Aorta (tissue), 5 donors: ENCODE measurements at regions not wholly inside any gene's neighbourhood (a gene's known extent, or its start where the extent isn't known, plus 50 kb on each side); places are given as distances from the start of the nearest gene placed in this dataset.

Source experiments
- ATAC-seq: fragments of 200-7000 bp; cut with Tn5 transposase; one replicate; pipeline ENCODE4 v1.9.1; 2022; ENCODE audit warnings: moderate library complexity; ENCODE audit not compliant: low FRiP score
- DNase-seq, 2 donors: peaks; one replicate each; pipeline ENCODE4 v3.0.0-alpha.2; 2020
- H3K27ac ChIP-seq, 2 donors: one replicate each; pipeline ENCODE4 v1.5.1; 2013; ENCODE audit warnings: low read length in 2 of 2, mild to moderate bottlenecking in 2 of 2, moderate library complexity in 2 of 2, control low read depth in 1 of 2, inconsistent platforms in 1 of 2, low read depth in 1 of 2
- H3K27me3 ChIP-seq, 2 donors: one replicate each; pipeline ENCODE4 v1.6.1; 2013; ENCODE audit warnings: control low read depth in 1 of 2, low read length in 1 of 2, mild to moderate bottlenecking in 1 of 2, moderate library complexity in 1 of 2; ENCODE audit not compliant: insufficient read depth in 2 of 2, control insufficient read depth in 1 of 2
- H3K36me3 ChIP-seq, 2 donors: one replicate each; pipeline ENCODE4 v1.6.1; 2013; ENCODE audit warnings: control low read depth in 1 of 2, low read length in 1 of 2, mild to moderate bottlenecking in 1 of 2; ENCODE audit not compliant: insufficient read depth in 2 of 2, control insufficient read depth in 1 of 2
- H3K4me1 ChIP-seq, 2 donors: one replicate each; pipeline ENCODE4 v1.6.1; 2013; ENCODE audit warnings: low read length in 2 of 2, control low read depth in 1 of 2, mild to moderate bottlenecking in 1 of 2, moderate library complexity in 1 of 2; ENCODE audit not compliant: insufficient read depth in 2 of 2, control insufficient read depth in 1 of 2
- H3K4me3 ChIP-seq, 2 donors: one replicate each; pipeline ENCODE4 v1.5.1; 2013; ENCODE audit warnings: low read length in 2 of 2, control low read depth in 1 of 2, mild to moderate bottlenecking in 1 of 2
- H3K9me3 ChIP-seq: one replicate; pipeline ENCODE4 v1.6.1; 2013; ENCODE audit warnings: mild to moderate bottlenecking, low read length; ENCODE audit not compliant: control insufficient read depth
- WGBS, 2 donors: extraction: QIAGEN DNeasy Blood & Tissue Kit; methylation state at CpG; one replicate each; pipeline ENCODE4 v1.1.7; 2013; 5-methylcytosine and 5-hydroxymethylcytosine counted together
- intact Hi-C, 2 donors: fragments of 100-400 bp; cut with DNase I; formaldehyde crosslinking; loops; one replicate each; pipeline versions ENCODE4 v1.14.2 to v1.15.0; 2022
- donor health status: healthy with polysubstance abuse.
- donor health status: Bipolar disorder and iron deficiency.
- donor health status: DM: no; HTN: no; CAD: no.
- donor health status: DM: no; HTN: no; CAD: no.
- donor health status: DM: yes; HTN: yes; CAD: no.

DNA sequence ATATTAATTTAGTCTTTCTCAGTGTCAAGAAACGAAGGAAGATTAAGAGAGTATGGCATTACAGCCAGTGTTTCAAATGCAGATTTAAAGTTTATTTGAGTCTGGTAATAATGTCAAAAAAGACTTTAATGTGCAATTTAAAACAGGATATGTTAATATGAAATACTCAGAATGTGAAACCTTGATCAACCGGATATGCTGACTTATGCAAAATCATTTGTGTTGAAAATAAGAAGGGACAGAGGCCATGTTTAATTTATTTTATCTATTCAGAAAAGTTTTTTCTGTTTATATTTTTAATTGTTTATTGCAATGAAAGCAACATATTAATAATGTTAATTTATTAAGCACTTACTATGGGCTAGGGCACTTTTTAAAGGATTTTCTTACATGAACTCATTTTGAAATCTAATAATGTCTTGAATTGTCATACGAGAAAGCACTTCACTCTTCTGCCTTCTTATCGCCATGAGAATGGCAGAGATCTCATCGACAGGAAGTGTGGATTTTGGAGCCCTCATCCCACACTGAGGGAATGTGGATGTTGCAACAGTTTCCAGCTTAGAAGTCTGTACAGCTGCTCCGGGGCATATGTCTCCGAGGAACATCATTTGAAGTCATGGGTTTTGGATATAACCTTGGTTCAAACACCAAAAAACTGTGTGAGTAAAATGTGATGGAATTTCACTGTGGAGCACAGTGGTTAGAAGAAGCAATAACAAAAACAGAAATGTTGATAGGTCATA, 1410.4 kb downstream of the EPHA7 start:
- Histone ChIP-seq H3K27me3 (no peaks in the 10 kb centered on the region), H3K36me3 (no peaks in the 10 kb centered on the region), H3K27ac (no peak overlapping the region), H3K4me1 (no peaks in the 10 kb centered on the region), H3K4me3 (no peak overlapping the region), H3K9me3 (no peaks in the 10 kb centered on the region)
- ATAC-seq (no peak), DNase-seq (no peak)
- WGBS, 2 donors = 87 to 91% methylated on average over 7 of the region's 7 CpGs
- intact Hi-C loops = no loop called here

DNA sequence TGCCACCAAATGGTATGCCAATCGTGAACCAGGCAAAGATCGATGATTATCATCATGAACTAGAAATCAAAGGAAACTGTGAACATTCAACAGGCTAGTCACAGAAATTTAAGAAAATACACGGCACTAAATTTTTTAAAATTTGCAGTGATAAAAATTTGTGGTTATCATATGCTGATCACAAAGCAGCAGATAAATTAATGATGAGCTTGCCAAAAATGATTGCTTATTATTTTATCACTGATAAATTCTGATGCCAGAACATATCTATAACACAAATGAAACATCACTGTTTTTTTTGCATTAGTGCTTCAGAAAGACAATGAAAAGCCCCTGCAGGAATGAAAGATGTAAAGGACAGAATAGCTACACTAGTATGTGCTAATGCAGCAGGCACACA, 1413.2 kb upstream of the MAP3K7 start:
- Histone ChIP-seq H3K27ac (no peak overlapping the region), H3K9me3 (no peaks in the 10 kb centered on the region), H3K4me3 (no peak overlapping the region), H3K36me3 (no peaks in the 10 kb centered on the region), H3K27me3 (no peaks in the 10 kb centered on the region), H3K4me1 (no peaks in the 10 kb centered on the region)
- DNase-seq (no peak), ATAC-seq (no peak)
- intact Hi-C loops = no loop called here
- WGBS, 2 donors = 93 to 96% methylated on average over 3 of the region's 3 CpGs

DNA sequence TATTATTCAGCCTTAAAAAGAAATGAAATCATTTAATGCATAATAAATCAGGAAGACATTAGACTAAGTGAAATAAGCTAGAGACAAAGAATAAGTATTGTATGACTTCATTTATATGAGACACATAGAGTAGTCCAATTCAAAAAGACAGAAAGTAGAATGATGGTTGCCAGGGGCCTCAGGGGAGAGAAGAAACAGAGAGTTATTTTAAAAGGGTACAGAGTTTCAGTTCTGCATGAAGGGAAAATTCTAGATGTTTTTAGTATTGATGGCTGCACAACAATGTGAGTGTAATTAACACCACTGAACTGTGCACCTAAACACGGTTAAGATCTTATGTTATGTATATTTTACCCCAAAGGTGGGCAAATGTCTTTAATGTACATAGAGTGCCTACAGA, 1407.9 kb upstream of the MAP3K7 start:
- intact Hi-C loops = no loop called here
- Histone ChIP-seq H3K4me1 (no peaks in the 10 kb centered on the region), H3K4me3 (no peak overlapping the region), H3K9me3 (no peaks in the 10 kb centered on the region), H3K36me3 (no peaks in the 10 kb centered on the region), H3K27ac (no peak overlapping the region), H3K27me3 (no peaks in the 10 kb centered on the region)
- DNase-seq = no peak
- 81 to 87% methylated on average over 1 of the region's 1 CpG for WGBS, 2 donors
- ATAC-seq = no peak

DNA sequence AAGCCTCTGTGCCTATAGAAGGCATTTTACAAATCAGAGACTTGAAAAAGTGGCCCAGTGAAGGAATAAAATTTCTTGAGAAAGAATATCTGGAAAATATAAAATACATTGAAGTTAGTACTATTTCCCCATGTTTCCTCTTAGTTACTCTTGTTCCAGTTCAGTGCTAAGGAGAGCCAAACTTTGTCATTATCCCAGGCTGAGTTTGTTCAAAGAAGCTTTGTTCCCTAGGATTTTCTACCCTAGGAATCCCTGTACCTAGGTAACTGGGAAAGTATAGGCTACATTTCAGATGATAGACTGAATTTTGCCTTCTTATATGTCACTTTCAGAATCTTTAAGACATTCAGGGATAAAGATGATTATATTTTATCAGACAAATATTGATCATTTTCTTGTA, 1395.7 kb upstream of the MAP3K7 start:
- ATAC-seq = no peak

DNA sequence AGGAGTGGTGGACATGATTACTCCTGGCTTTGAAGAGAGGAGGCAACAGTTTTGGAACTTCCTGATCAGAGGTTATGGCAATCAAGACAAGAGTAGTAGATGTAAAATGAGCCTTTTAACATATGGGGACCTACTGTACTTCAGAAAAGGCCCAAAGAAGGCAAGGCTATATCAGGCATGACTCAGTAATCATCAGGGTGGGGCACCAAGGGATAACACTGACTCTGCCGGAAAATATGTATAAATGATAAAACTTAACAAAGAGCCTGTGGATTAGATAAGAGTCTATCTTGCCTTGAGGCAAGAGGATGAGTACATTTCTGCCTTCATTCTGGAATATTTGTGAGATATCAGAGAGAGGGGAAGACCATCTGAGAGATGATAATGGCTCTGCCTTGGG, 1389.9 kb upstream of the MAP3K7 start:
- no peak overlapping the region for H3K4me3 ChIP-seq
- DNase-seq (no peak), ATAC-seq (no peak)
- intact Hi-C loops = no loop called here
- no peaks in the 10 kb centered on the region for H3K27me3 ChIP-seq
- H3K27ac ChIP-seq = no peak overlapping the region
- no peaks in the 10 kb centered on the region for H3K9me3 ChIP-seq
- WGBS, 2 donors = 79 to 92% methylated on average over 1 of the region's 1 CpG
- no peaks in the 10 kb centered on the region for H3K36me3 ChIP-seq
- no peaks in the 10 kb centered on the region for H3K4me1 ChIP-seq

More for the DNA sequence above, 1395.7 kb upstream of the MAP3K7 start:
- intact Hi-C loops = no loop called here
- no peak for DNase-seq
- Histone ChIP-seq H3K27me3 (no peaks in the 10 kb centered on the region), H3K27ac (no peak overlapping the region), H3K4me1 (no peaks in the 10 kb centered on the region), H3K9me3 (no peaks in the 10 kb centered on the region), H3K4me3 (no peak overlapping the region), H3K36me3 (no peaks in the 10 kb centered on the region)

DNA sequence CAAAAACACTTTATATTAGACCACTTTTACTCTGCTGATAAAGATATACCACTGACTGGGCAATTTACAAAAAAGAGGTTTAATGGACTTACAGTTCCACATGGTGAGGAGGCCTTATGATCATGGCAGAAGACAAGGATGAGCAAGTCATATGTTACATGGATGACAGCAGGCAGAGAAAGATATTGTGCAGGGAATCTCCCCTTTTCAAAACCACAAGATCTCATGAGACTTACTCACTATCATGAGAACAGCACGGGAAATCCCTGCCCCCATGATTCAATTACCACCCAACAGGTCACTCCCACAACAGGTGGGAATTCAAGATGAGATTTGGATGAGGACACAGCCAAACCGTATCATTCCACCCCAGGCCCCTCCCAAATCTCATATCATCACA, 1383.8 kb upstream of the MAP3K7 start:
- ATAC-seq = no peak
- Histone ChIP-seq H3K27ac (no peak overlapping the region), H3K4me1 (no peaks in the 10 kb centered on the region), H3K36me3 (no peaks in the 10 kb centered on the region), H3K4me3 (no peak overlapping the region), H3K9me3 (peaks cover under 1% of the 10 kb centered on the region), H3K27me3 (no peaks in the 10 kb centered on the region)
- intact Hi-C loops = no loop called here
- no peak for DNase-seq
- WGBS, 2 donors = 67 to 70% methylated on average over 2 of the region's 2 CpGs

DNA sequence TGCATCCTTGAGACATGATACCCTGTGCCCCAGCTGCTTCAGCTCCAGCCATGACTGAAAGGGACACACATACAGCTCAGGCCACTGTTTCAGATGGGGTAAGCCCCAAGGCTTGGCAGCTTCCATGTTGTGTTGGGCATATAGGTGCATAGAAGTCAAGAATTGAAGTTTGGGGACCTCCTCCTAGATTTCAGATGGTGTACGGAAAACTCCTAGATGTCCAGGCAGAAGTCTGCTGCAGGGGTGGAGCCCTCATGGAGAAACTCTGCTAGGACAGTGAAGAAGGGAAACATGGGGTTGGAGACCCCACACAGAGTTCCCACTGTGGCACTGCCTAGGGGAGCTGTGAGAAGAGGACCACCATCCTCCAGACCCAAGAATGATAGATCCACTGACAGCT, 1379.0 kb upstream of the MAP3K7 start:
- Histone ChIP-seq H3K36me3 (no peaks in the 10 kb centered on the region), H3K4me3 (no peak overlapping the region), H3K27ac (no peak overlapping the region), H3K9me3 (peaks cover 2% of the 10 kb centered on the region), H3K27me3 (no peaks in the 10 kb centered on the region), H3K4me1 (no peaks in the 10 kb centered on the region)
- ATAC-seq (no peak), DNase-seq (no peak)
- WGBS, 2 donors = 91 to 97% methylated on average over 1 of the region's 1 CpG
- intact Hi-C loops = no loop called here

DNA sequence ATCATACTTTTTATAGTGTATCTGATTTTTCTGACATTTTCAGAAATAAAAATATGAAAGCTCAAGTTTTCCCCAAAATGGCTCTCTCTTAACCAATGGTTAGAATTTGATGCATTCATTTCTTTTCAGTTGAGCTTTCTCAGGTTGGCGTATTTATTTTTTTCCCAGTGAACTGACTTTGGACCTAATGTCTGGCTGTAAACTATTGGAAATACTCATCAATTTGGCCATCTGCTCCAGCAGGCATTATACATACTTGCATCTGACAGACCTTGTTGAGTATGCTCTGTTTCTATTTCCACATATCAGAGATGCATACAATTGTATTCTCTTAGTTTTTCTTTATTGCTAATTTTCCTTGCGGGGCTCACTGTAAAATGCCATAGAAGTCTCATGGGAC, 1374.8 kb upstream of the MAP3K7 start:
- no peak overlapping the region for H3K4me3 ChIP-seq
- H3K36me3 ChIP-seq = no peaks in the 10 kb centered on the region
- H3K4me1 ChIP-seq = no peaks in the 10 kb centered on the region
- ATAC-seq (no peak), DNase-seq (no peak)
- no peaks in the 10 kb centered on the region for H3K27me3 ChIP-seq
- whole genome bisulfite sequencing, 2 donors = 88 to 93% methylated on average over 2 of the region's 2 CpGs
- H3K27ac ChIP-seq = no peak overlapping the region
- intact Hi-C loops = no loop called here
- H3K9me3 ChIP-seq = peaks cover 2% of the 10 kb centered on the region

DNA sequence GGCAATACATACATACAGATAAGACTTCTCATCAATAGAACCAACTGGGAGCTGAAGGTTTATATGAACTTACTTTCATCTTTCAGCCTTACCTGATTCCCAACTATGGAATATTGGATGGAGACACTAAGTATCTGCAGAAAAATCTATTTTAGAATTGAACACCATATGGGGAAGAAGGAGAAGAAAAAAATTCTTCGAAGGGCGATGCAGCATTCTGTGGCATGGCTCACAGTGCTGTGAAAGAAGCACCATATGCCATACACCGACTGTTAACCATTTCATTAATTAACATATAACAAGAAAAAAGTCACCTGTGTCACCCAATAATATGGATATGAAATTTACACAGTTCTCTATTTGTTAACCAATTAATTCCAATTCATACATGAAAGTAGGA, 1374.4 kb upstream of the MAP3K7 start:
- no peak for ATAC-seq
- WGBS, 2 donors = 91% methylated on average over 3 of the region's 3 CpGs
- H3K36me3 ChIP-seq = no peaks in the 10 kb centered on the region
- no peak overlapping the region for H3K4me3 ChIP-seq
- DNase-seq = no peak
- no peak overlapping the region for H3K27ac ChIP-seq
- peaks cover 2% of the 10 kb centered on the region for H3K9me3 ChIP-seq
- intact Hi-C loops = no loop called here
- no peaks in the 10 kb centered on the region for H3K27me3 ChIP-seq
- no peaks in the 10 kb centered on the region for H3K4me1 ChIP-seq
